HL-60 (cell line): ENCODE measurements at regions not wholly inside any gene's neighbourhood (a gene's known extent, or its start where the extent isn't known, plus 50 kb on each side); places are given as distances from the start of the nearest gene placed in this dataset.
"Not testable (repeated sequence)": the region's sequence is repeated elsewhere in the genome, so short reads cannot be mapped to it uniquely, and the experiment has no call there.

ENCODE experiments used
- CTCF ChIP-seq: IDR thresholded peaks from one replicate; pipeline ENCODE4 v1.5.1; 2011; ENCODE audit warnings: low read length, control low read depth, inconsistent platforms; ENCODE audit not compliant: insufficient read depth
- GABPA ChIP-seq: IDR thresholded peaks from 2 replicates; pipeline ENCODE4 v1.6.1; 2012; ENCODE audit warnings: low read depth

GRCh38 chr1:115510226-115510625 is 131.5 kb upstream of the VANGL1 start:
- TF ChIP-seq CTCF, GABPA: not testable (repeated sequence)
